H9 (cell line): ENCODE measurements at regions not wholly inside any gene's neighbourhood (a gene's known extent, or its start where the extent isn't known, plus 50 kb on each side); places are given as distances from the start of the nearest gene placed in this dataset.

Source experiments
- DNase-seq: peaks from one replicate; pipeline ENCODE4 v3.0.0-alpha.2; 2017
- H2AFZ ChIP-seq: one replicate; pipeline ENCODE4 v1.6.1; 2013; ENCODE audit warnings: mild to moderate bottlenecking, low read length, control low read depth, moderate library complexity
- H2AK5ac ChIP-seq: 2 replicates; pipeline ENCODE4 v1.6.1; 2013; ENCODE audit warnings: low read length, control low read depth, mixed read lengths; ENCODE audit not compliant: insufficient read length
- H2BK120ac ChIP-seq: one replicate; pipeline ENCODE4 v1.6.1; 2013; ENCODE audit warnings: low read depth, mild to moderate bottlenecking, low read length, control low read depth, inconsistent platforms; ENCODE audit not compliant: poor library complexity, severe bottlenecking
- H2BK12ac ChIP-seq: 2 replicates; pipeline ENCODE4 v1.6.1; 2013; ENCODE audit warnings: low read length, control low read depth, mixed read lengths, low read depth; ENCODE audit not compliant: insufficient read length
- H2BK15ac ChIP-seq: 2 replicates; pipeline ENCODE4 v1.6.1; 2013; ENCODE audit warnings: low read depth, low read length, control low read depth
- H2BK20ac ChIP-seq: one replicate; pipeline ENCODE4 v1.6.1; 2013; ENCODE audit warnings: low read depth, mild to moderate bottlenecking, low read length, control low read depth, inconsistent platforms; ENCODE audit not compliant: poor library complexity, severe bottlenecking
- H2BK5ac ChIP-seq: 2 replicates; pipeline ENCODE4 v1.6.1; 2013; ENCODE audit warnings: low read length, control low read depth, mixed read lengths; ENCODE audit not compliant: insufficient read length
- H3K14ac ChIP-seq: 2 replicates; pipeline ENCODE4 v1.6.1; 2013; ENCODE audit warnings: low read length, control low read depth; ENCODE audit not compliant: insufficient read depth
- H3K18ac ChIP-seq: 2 replicates; pipeline ENCODE4 v1.6.1; 2013; ENCODE audit warnings: low read depth, mild to moderate bottlenecking, mixed read lengths, low read length, control low read depth; ENCODE audit not compliant: insufficient read length
- H3K23ac ChIP-seq: 2 replicates; pipeline ENCODE4 v1.6.1; 2013; ENCODE audit warnings: low read length, control low read depth, mixed read lengths, low read depth; ENCODE audit not compliant: insufficient read length
- H3K23me2 ChIP-seq: 2 replicates; pipeline ENCODE4 v1.6.1; 2013; ENCODE audit warnings: low read depth, mild to moderate bottlenecking, mixed read lengths, low read length, control low read depth; ENCODE audit not compliant: insufficient read length, poor library complexity, severe bottlenecking
- H3K27ac ChIP-seq: 2 replicates; pipeline ENCODE4 v1.5.1; 2013; ENCODE audit warnings: low read length, control low read depth, mixed read lengths, low read depth; ENCODE audit not compliant: insufficient read length
- H3K27me3 ChIP-seq: 2 replicates; pipeline ENCODE4 v1.6.1; 2013; ENCODE audit warnings: low read length, control low read depth, inconsistent platforms; ENCODE audit not compliant: insufficient read depth
- H3K4ac ChIP-seq: 2 replicates; pipeline ENCODE4 v1.6.1; 2013; ENCODE audit warnings: low read depth, mild to moderate bottlenecking, control low read depth, inconsistent platforms, low read length, moderate library complexity
- H3K4me1 ChIP-seq: 2 replicates; pipeline ENCODE4 v1.6.1; 2013; ENCODE audit warnings: low read length, control low read depth, inconsistent platforms; ENCODE audit not compliant: insufficient read depth
- H3K4me2 ChIP-seq: 2 replicates; pipeline ENCODE4 v1.6.1; 2013; ENCODE audit warnings: low read length, control low read depth, mixed read lengths; ENCODE audit not compliant: insufficient read length, insufficient read depth
- H3K56ac ChIP-seq: 2 replicates; pipeline ENCODE4 v1.6.1; 2013; ENCODE audit warnings: low read depth, mild to moderate bottlenecking, mixed read lengths, low read length, control low read depth; ENCODE audit not compliant: insufficient read length
- H3K79me1 ChIP-seq: 2 replicates; pipeline ENCODE4 v1.6.1; 2013; ENCODE audit warnings: low read depth, mild to moderate bottlenecking, moderate library complexity, low read length, control low read depth, inconsistent platforms; ENCODE audit not compliant: insufficient read depth, poor library complexity, severe bottlenecking
- H3K79me2 ChIP-seq: 2 replicates; pipeline ENCODE4 v1.6.1; 2013; ENCODE audit warnings: low read length, control low read depth, inconsistent platforms; ENCODE audit not compliant: insufficient read depth
- H3K9ac ChIP-seq: 2 replicates; pipeline ENCODE4 v1.6.1; 2013; ENCODE audit warnings: low read length, control low read depth, mixed read lengths; ENCODE audit not compliant: insufficient read length; ENCODE audit errors: extremely low read depth
- H3K9me3 ChIP-seq: one replicate; pipeline ENCODE4 v1.6.1; 2013; ENCODE audit warnings: low read depth, low read length, inconsistent platforms; ENCODE audit not compliant: control insufficient read depth
- H3T11ph ChIP-seq: one replicate; pipeline ENCODE4 v1.6.1; 2013; ENCODE audit warnings: mild to moderate bottlenecking, low read length, control low read depth, inconsistent platforms
- H4K20me1 ChIP-seq: one replicate; pipeline ENCODE4 v1.6.1; 2013; ENCODE audit not compliant: control insufficient read depth, insufficient read length, insufficient read depth
- H4K5ac ChIP-seq: 2 replicates; pipeline ENCODE4 v1.6.1; 2013; ENCODE audit warnings: low read depth, mild to moderate bottlenecking, mixed read lengths, low read length, control low read depth; ENCODE audit not compliant: insufficient read length
- H4K8ac ChIP-seq: replicated peaks from 2 replicates; pipeline ENCODE4 v1.6.1; 2013; ENCODE audit warnings: low read length, control low read depth, mixed read lengths, low read depth; ENCODE audit not compliant: insufficient read length
- H4K91ac ChIP-seq: 2 replicates; pipeline ENCODE4 v1.6.1; 2013; ENCODE audit warnings: low read depth, mild to moderate bottlenecking, moderate library complexity, mixed read lengths, low read length, control low read depth; ENCODE audit not compliant: insufficient read length
- H3K27ac Mint-ChIP-seq, 3 experiments: 2 replicates in 2 of 3; 3 replicates in 1 of 3; pipeline ENCODE4 v1.8.0; 2020 to 2021; ENCODE audit warnings: mixed read lengths in 3 of 3, mild to moderate bottlenecking in 1 of 3, moderate library complexity in 1 of 3
- H3K27me3 Mint-ChIP-seq: 2 replicates; pipeline ENCODE4 v1.8.0; 2021; ENCODE audit warnings: low read depth, mild to moderate bottlenecking, moderate library complexity, mixed read lengths
- H3K36me3 Mint-ChIP-seq, 3 experiments: 2 replicates in 2 of 3; 3 replicates in 1 of 3; pipeline ENCODE4 v1.8.0; 2020 to 2021; ENCODE audit warnings: low read depth in 3 of 3, mixed read lengths in 3 of 3; ENCODE audit not compliant: insufficient read depth in 1 of 3
- H3K4me1 Mint-ChIP-seq, 2 experiments: 2 replicates each; pipeline ENCODE4 v1.8.0; 2020; ENCODE audit warnings: mixed read lengths in 2 of 2
- H3K4me3 Mint-ChIP-seq, 2 experiments: 2 replicates in 1 of 2; 3 replicates in 1 of 2; pipeline ENCODE4 v1.8.0; 2020 to 2021; ENCODE audit warnings: mild to moderate bottlenecking in 2 of 2, mixed read lengths in 2 of 2, moderate library complexity in 1 of 2
- H3K9me3 Mint-ChIP-seq, 2 experiments: 2 replicates in 1 of 2; 3 replicates in 1 of 2; pipeline ENCODE4 v1.8.0; 2020; ENCODE audit warnings: mild to moderate bottlenecking in 2 of 2, mixed read lengths in 2 of 2, moderate library complexity in 1 of 2
- WGBS: extraction: QIAGEN DNeasy Blood & Tissue Kit; methylation state at CpG from one replicate; pipeline ENCODE4 v1.1.7; 2013; ENCODE audit warnings: missing lambda C conversion rate, low lambda C conversion rate, mixed read lengths; ENCODE audit not compliant: insufficient read length; ENCODE audit errors: extremely low coverage; 5-methylcytosine and 5-hydroxymethylcytosine counted together
- TF ChIP-seq, protein P1 (sequence below): fragments of 200-600 bp; sonication (generic); conservative IDR thresholded peaks from 3 replicates; pipeline ENCODE4 v1.8.0; 2021; ENCODE audit warnings: antibody characterized with exemption, mild to moderate bottlenecking

DNA sequence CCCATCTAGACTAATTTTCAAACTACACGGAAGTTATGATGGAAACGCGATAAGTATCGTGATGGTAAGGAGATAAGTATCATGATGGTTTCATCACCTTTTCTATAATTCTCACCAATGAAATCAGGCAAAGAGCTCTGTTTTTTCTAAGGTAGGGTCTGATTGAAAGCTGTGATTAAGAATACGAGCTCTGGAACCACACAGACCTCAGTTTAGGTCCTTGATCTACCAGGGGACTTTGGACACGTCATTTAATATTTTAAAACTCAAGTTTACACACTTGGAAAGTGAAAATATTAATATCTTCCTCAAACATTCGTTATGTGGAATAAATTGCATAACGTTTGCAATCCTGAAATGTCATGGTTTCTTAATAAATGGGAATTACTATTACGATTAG is 538.2 kb upstream of the CELF2 start:
- Histone ChIP-seq H3K79me1 (no peaks in the 10 kb centered on the region), H3K4me2 (no peak overlapping the region), H3K14ac (no peak overlapping the region), H2BK5ac (no peak overlapping the region), H3K9me3 (no peaks in the 10 kb centered on the region), H3K4ac (no peak overlapping the region), H3K9ac (no peak overlapping the region), H3K79me2 (no peaks in the 10 kb centered on the region), H3K27me3 (no peaks in the 10 kb centered on the region), H2BK20ac (no peak overlapping the region), H2BK120ac (no peak overlapping the region), H4K91ac (no peak overlapping the region), H4K20me1 (no peaks in the 10 kb centered on the region), H2BK15ac (no peak overlapping the region), H3K56ac (no peak overlapping the region), H3K27ac (no peak overlapping the region), H2AFZ (no peak overlapping the region), H2AK5ac (no peak overlapping the region), H4K8ac (no peak overlapping the region), H3K18ac (no peak overlapping the region), H3K23ac (no peak overlapping the region), H3K4me1 (no peaks in the 10 kb centered on the region), H3K23me2 (no peaks in the 10 kb centered on the region), H3T11ph (no peak overlapping the region), H2BK12ac (no peak overlapping the region), H4K5ac (no peak overlapping the region)
- TF ChIP-seq, protein P1, sequence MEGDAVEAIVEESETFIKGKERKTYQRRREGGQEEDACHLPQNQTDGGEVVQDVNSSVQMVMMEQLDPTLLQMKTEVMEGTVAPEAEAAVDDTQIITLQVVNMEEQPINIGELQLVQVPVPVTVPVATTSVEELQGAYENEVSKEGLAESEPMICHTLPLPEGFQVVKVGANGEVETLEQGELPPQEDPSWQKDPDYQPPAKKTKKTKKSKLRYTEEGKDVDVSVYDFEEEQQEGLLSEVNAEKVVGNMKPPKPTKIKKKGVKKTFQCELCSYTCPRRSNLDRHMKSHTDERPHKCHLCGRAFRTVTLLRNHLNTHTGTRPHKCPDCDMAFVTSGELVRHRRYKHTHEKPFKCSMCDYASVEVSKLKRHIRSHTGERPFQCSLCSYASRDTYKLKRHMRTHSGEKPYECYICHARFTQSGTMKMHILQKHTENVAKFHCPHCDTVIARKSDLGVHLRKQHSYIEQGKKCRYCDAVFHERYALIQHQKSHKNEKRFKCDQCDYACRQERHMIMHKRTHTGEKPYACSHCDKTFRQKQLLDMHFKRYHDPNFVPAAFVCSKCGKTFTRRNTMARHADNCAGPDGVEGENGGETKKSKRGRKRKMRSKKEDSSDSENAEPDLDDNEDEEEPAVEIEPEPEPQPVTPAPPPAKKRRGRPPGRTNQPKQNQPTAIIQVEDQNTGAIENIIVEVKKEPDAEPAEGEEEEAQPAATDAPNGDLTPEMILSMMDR = no peak
- H3K9me3 Mint-ChIP-seq = no peaks in the 10 kb centered on the region
- H3K27ac Mint-ChIP-seq = 0 out of 7 replicates have a peak overlapping the region, but pooled peaks of 1 of the 3 experiments have one; percentile 34
- no peaks in the 10 kb centered on the region for H3K36me3 Mint-ChIP-seq
- H3K4me1 Mint-ChIP-seq = peaks cover 29 to 32% of the 10 kb centered on the region in 2 experiments
- WGBS = no CpG with 5 or more reads among the region's 9 CpGs
- DNase-seq = no peak
- H3K4me3 Mint-ChIP-seq = no peak overlapping the region
- no peaks in the 10 kb centered on the region for H3K27me3 Mint-ChIP-seq
